Pancreas (tissue), 10 donors: ENCODE measurements at regions not wholly inside any gene's neighbourhood (a gene's known extent, or its start where the extent isn't known, plus 50 kb on each side); places are given as distances from the start of the nearest gene placed in this dataset.
A peak's percentile ranks its signal among the peaks of the same experiment; 100 is the strongest.

Experiments
- ATAC-seq, 4 donors: fragments of 200-7000 bp; cut with Tn5 transposase; one replicate each; pipeline versions ENCODE4 v1.8.0 to v1.9.1; 2020; ENCODE audit warnings: mild to moderate bottlenecking in 4 of 4, moderate library complexity in 4 of 4
- DNase-seq, 6 donors: peaks; one replicate each; pipeline ENCODE4 v3.0.0-alpha.2; 2020
- FAIRE-seq: peaks from 2 replicates; lab custom pipeline; 2012; peaks lifted over from hg19 to GRCh38; lab: Jason Lieb, UNC
- H3K27ac ChIP-seq, 4 donors: fragments of 200-600 bp; sonication (generic); 1 replicate in 3 of 4; 2 replicates in 1 of 4; pipeline versions ENCODE4 v1.5.0 to v1.8.0; 2020
- H3K27me3 ChIP-seq, 4 donors: fragments of 200-600 bp; one replicate each; pipeline ENCODE4 v1.8.0; 2021
- H3K36me3 ChIP-seq, 3 donors: fragments of 200-600 bp; sonication (generic) in 1 of 3; one replicate each; pipeline versions ENCODE4 v1.5.0 to v1.8.0; 2020 to 2021
- H3K4me1 ChIP-seq, 3 donors: fragments of 200-600 bp; one replicate each; pipeline ENCODE4 v1.8.0; 2021
- H3K4me3 ChIP-seq, 4 donors: fragments of 200-600 bp; sonication (generic) in 2 of 4; one replicate each; pipeline versions ENCODE4 v1.5.0 to v1.8.0; 2020 to 2021
- H3K9me3 ChIP-seq, 4 donors: fragments of 200-600 bp; one replicate each; pipeline ENCODE4 v1.8.0; 2021
- WGBS, 2 donors: extraction: QIAGEN DNeasy Blood & Tissue Kit; methylation state at CpG; one replicate each; pipeline ENCODE4 v1.1.7; 2013; 5-methylcytosine and 5-hydroxymethylcytosine counted together
- intact Hi-C, 3 donors: fragments of 100-400 bp; cut with DNase I; formaldehyde crosslinking; loops; one replicate each; pipeline versions ENCODE4 v1.11.1 to v1.14.2; 2022
- TF ChIP-seq, protein P1 (sequence below), 4 donors: fragments of 200-600 bp; sonication (generic) in 3 of 4; IDR thresholded peaks; one replicate each; pipeline versions ENCODE4 v1.5.0 to v1.8.0; 2021; ENCODE audit warnings: antibody characterized with exemption in 4 of 4
- donor health status: healthy with polysubstance abuse.
- donor health status: DM: no; HTN: no; CAD: no; lungs with moderate emphysema.
- donor health status: DM: no; HTN: no; CAD: no.
- donor health status: control.
- donor health status: control.
- donor health status: Bipolar disorder and iron deficiency.
- donor health status: DM: yes; HTN: yes; CAD: no.
- donor health status: DM: no; HTN: no; CAD: no.
- donor health status: DM: no; HTN: no; CAD: no.
- donor health status: DM: yes; HTN: yes; CAD: no.

GRCh38 chr2:48110492-48110891 lies 204.0 kb upstream of the FOXN2 start:
- Histone ChIP-seq H3K9me3 (no peaks in the 10 kb centered on the region), H3K4me1 (peaks cover 0 to 6% (median 3%) of the 10 kb centered on the region in 3 donors), H3K27me3 (no peaks in the 10 kb centered on the region), H3K27ac (no peak overlapping the region), H3K4me3 (no peak overlapping the region), H3K36me3 (no peaks in the 10 kb centered on the region)
- 37 to 46% methylated on average over 4 of the region's 4 CpGs for WGBS, 2 donors
- TF ChIP-seq, protein P1, sequence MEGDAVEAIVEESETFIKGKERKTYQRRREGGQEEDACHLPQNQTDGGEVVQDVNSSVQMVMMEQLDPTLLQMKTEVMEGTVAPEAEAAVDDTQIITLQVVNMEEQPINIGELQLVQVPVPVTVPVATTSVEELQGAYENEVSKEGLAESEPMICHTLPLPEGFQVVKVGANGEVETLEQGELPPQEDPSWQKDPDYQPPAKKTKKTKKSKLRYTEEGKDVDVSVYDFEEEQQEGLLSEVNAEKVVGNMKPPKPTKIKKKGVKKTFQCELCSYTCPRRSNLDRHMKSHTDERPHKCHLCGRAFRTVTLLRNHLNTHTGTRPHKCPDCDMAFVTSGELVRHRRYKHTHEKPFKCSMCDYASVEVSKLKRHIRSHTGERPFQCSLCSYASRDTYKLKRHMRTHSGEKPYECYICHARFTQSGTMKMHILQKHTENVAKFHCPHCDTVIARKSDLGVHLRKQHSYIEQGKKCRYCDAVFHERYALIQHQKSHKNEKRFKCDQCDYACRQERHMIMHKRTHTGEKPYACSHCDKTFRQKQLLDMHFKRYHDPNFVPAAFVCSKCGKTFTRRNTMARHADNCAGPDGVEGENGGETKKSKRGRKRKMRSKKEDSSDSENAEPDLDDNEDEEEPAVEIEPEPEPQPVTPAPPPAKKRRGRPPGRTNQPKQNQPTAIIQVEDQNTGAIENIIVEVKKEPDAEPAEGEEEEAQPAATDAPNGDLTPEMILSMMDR (IDR thresholded peaks at IDR 0.05) = no peak
- no peak for ATAC-seq
- intact Hi-C loops = no loop called here
- no peak for DNase-seq
- FAIRE-seq = no peak

DNA sequence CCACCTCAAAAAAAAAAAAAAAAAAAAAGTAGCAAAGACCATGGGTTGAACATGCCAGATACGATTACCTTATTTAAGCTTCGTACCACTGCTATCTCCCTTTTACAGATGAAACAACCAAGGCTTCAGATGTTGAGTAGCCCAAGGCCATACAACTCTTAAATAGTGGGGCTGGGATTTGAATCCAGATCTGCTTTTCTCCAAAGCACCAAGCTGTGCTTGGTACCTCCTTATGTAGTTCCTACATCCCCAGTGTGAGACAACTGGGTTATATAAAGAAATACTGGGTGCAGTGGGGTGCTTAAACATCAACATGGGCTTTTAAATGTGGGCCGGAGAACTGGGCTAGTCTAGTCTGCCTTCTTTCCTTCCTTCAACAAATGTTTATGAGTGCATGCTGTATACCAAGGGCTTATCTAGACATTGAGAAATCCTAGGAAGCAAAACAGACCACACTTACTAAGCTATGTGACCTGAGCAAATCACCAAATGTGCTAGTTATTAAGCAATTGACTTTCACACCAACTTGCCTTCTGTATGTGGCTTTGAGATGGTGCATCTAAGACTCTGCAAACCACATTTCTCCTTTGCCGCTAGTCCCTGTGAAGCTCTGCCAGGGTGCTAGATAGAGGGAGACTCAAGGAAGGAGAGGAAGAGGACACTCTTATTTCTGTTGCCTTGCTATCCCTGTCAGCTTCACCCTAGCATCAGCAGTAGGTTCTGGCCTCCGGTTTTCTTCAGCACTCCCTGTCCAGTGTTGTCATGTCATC lies 201.4 kb upstream of the FOXN2 start:
- intact Hi-C loops = no loop called here
- H3K27ac ChIP-seq = no peak overlapping the region
- FAIRE-seq (no peak), DNase-seq (no peak), ATAC-seq (no peak)
- H3K9me3 ChIP-seq = no peaks in the 10 kb centered on the region
- TF ChIP-seq, protein P1 (IDR thresholded peaks at IDR 0.05) = no peak
- 81 to 84% methylated on average over 5 of the region's 5 CpGs for WGBS, 2 donors
- no peaks in the 10 kb centered on the region for H3K36me3 ChIP-seq
- H3K4me1 ChIP-seq = peaks cover 0 to 6% (median 3%) of the 10 kb centered on the region in 3 donors
- H3K27me3 ChIP-seq = no peaks in the 10 kb centered on the region
- H3K4me3 ChIP-seq = no peak overlapping the region

GRCh38 chr2:48113767-48114166 lies 200.7 kb upstream of the FOXN2 start:
- Histone ChIP-seq H3K4me1 (peaks cover 0 to 6% (median 3%) of the 10 kb centered on the region in 3 donors), H3K4me3 (no peak overlapping the region), H3K27me3 (no peaks in the 10 kb centered on the region), H3K9me3 (no peaks in the 10 kb centered on the region), H3K36me3 (no peaks in the 10 kb centered on the region), H3K27ac (peak overlapping the region in 1 of 4 donors; percentile 12)
- FAIRE-seq (no peak), ATAC-seq (no peak), DNase-seq (no peak)
- intact Hi-C loops = no loop called here
- TF ChIP-seq, protein P1 (IDR thresholded peaks at IDR 0.05) = no peak
- WGBS, 2 donors = 13 to 17% methylated on average over 1 of the region's 1 CpG

GRCh38 chr2:48114256-48114655 lies 200.2 kb upstream of the FOXN2 start:
- no peak overlapping the region for H3K4me3 ChIP-seq
- DNase-seq (peak in 1 of 6 donors; percentile 26), FAIRE-seq (no peak), ATAC-seq (no peak)
- H3K4me1 ChIP-seq = peaks cover 0 to 6% (median 3%) of the 10 kb centered on the region in 3 donors
- peak overlapping the region in 1 of 4 donors; percentile 12 for H3K27ac ChIP-seq
- no peaks in the 10 kb centered on the region for H3K9me3 ChIP-seq
- TF ChIP-seq, protein P1 (IDR thresholded peaks at IDR 0.05) = no peak
- 29 to 32% methylated on average over 2 of the region's 2 CpGs for WGBS, 2 donors
- no peaks in the 10 kb centered on the region for H3K27me3 ChIP-seq
- intact Hi-C loops = no loop called here
- H3K36me3 ChIP-seq = no peaks in the 10 kb centered on the region

GRCh38 chr2:48116497-48116896 lies 198.0 kb upstream of the FOXN2 start:
- Histone ChIP-seq H3K36me3 (no peaks in the 10 kb centered on the region), H3K27ac (no peak overlapping the region), H3K4me3 (no peak overlapping the region), H3K4me1 (no peaks in the 10 kb centered on the region), H3K27me3 (no peaks in the 10 kb centered on the region), H3K9me3 (no peaks in the 10 kb centered on the region)
- intact Hi-C loops = no loop called here
- FAIRE-seq (no peak), ATAC-seq (no peak), DNase-seq (no peak)
- TF ChIP-seq, protein P1 (IDR thresholded peaks at IDR 0.05) = no peak
